GM12872 (cell line): ENCODE measurements at regions not wholly inside any gene's neighbourhood (a gene's known extent, or its start where the extent isn't known, plus 50 kb on each side); places are given as distances from the start of the nearest gene placed in this dataset.

Experiments used
- TF ChIP-seq, protein P1 (sequence below): IDR thresholded peaks from 3 replicates; pipeline ENCODE4 v1.5.1; 2011; ENCODE audit warnings: low read depth, mild to moderate bottlenecking, low read length, moderate library complexity; ENCODE audit not compliant: insufficient read depth

DNA sequence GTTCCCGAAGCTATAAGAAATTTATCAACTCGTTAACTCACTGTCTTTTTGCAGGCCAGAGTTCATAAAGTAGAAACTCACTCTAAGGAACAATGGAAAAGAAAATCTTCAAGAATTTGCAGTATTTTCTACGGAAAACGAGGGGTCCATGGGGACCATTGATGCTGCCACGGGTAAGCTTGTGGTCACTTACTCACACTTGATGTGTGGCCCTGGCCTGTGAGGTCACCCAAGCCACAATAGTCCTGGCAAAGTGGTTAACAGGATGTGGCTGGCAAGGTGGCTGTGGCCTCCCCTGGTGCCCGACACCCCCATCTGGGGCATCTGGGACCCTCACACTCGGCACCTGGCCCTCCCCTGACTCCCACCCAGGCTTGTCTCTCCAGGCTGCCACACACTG is 123.4 kb downstream of the C6orf118 start:
- TF ChIP-seq, protein P1, sequence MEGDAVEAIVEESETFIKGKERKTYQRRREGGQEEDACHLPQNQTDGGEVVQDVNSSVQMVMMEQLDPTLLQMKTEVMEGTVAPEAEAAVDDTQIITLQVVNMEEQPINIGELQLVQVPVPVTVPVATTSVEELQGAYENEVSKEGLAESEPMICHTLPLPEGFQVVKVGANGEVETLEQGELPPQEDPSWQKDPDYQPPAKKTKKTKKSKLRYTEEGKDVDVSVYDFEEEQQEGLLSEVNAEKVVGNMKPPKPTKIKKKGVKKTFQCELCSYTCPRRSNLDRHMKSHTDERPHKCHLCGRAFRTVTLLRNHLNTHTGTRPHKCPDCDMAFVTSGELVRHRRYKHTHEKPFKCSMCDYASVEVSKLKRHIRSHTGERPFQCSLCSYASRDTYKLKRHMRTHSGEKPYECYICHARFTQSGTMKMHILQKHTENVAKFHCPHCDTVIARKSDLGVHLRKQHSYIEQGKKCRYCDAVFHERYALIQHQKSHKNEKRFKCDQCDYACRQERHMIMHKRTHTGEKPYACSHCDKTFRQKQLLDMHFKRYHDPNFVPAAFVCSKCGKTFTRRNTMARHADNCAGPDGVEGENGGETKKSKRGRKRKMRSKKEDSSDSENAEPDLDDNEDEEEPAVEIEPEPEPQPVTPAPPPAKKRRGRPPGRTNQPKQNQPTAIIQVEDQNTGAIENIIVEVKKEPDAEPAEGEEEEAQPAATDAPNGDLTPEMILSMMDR = no peak

DNA sequence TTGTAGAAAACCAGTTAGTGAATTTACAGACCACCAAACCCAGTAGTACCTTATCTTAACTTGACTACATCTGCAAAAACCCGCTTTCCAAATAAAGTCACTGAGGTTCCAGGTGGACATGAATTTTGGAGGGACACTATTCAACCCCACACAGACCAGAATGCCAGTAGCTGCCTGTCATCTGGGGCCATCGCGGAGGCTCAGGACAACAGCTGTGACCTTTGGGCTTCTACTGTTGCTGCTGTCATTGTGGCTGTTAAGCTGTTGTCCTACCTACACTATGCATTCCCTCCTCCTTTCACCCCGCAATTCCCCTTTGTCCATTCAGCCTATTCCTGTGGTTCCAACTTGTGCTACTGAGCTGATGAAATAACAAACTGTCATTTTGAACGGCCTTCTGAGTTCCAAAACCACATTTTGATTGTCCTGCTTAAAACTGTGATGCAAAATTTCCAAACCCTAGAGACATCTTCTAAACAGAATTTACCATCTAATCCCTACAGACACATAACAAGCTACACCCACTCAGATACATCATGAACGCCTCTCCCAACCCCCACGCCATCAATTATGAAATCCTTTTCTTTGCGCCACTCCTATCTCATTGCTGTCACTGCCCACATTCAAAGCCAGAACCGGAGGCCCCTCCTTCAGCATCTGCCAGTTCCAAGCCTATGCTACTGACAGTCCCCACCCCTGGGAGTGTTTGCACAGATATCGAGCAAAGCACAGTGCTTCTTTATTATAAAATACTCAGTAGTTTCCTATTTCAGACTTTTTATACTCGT is 125.0 kb downstream of the C6orf118 start:
- TF ChIP-seq, protein P1 = no peak

DNA sequence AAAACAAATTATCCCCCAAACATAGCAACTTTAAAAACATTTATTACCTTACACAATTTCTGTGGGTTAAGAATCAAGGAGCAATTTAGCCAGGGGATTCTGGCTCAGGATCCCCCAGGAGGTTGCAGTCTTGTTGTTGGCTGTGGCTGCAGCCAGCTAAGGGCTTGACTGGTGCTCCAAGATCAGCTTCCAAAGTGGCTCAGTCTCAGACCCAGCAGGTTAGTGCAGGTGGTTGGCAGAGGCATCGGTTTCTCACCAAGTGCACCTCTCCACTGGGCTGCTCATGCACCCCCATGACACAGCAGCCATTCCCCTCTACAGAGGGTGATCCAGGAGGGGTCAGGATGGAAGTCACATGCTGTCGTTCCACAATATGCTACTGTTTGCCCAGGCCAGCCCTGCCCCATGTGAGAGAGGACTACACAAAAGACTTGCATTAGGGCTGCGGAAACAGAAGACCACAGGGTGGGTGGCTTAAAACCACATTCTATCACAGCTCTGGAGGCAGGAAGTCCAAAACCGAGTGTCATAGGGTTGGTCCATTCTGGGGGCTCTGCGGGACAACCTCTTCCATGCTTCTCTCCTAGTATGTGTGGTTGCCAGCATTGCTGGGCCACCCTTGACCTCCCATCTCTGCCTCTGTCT is 125.8 kb downstream of the C6orf118 start:
- TF ChIP-seq, protein P1 = no peak

DNA sequence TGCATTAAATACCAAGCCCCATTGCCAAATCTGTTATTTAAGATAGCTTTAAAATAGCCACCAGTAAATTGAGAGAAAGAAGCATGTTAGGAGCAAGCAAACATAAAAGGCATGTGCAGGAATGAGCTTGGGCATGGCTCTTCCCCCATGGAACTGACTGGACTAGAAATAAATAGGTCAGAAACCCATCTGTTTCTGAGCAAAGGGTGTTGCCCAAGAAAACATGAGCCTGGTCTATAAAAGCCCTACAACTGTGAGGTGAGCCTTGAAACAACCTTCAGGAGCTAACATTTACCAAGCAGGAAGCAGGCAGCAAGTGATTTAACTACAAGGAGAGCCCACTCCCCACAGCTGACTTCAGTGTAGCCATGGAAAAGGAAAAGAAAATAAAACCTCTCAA is 126.3 kb downstream of the C6orf118 start:
- TF ChIP-seq, protein P1 = no peak

DNA sequence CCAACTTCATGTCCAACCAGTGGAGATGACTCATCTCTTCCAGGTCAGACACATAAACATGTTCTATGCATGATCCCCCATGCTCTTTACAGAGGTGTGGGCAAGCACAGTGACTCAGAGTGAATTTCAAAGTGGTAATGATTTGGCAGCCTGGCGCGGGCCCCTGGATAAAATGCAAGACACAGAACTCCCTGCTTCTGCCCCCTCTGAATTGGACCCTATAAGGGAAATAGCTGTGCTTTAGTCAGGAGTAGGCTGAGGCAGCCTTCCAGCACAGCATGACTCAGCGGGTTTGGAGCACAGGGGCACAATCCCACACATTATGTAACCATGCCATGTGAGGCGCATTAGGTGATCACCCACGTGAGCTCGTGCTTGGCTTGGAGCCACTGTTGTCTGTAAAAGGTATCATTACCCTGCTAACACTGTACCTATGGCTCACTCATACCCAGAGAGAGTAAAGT is 127.4 kb downstream of the C6orf118 start:
- TF ChIP-seq, protein P1 = no peak

DNA sequence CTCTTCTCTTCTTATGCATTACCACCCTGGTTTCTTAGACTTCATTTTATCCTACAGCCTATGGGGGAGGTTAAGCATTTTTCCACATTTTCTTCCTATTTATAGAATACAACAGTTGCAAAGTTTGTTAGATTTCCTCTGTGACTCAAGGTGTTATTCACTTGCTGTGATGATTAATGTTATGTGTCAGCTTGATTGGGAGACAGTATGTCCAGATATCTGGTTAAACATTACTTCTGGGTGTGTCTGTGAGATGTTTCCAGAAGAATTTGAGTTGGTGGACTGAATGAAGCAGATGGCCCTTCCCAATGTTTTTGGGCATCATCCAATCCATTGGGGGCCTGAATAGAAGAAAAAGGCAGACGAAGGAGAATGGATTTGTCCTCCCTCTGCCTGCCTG is 131.3 kb downstream of the C6orf118 start:
- TF ChIP-seq, protein P1 = no peak

DNA sequence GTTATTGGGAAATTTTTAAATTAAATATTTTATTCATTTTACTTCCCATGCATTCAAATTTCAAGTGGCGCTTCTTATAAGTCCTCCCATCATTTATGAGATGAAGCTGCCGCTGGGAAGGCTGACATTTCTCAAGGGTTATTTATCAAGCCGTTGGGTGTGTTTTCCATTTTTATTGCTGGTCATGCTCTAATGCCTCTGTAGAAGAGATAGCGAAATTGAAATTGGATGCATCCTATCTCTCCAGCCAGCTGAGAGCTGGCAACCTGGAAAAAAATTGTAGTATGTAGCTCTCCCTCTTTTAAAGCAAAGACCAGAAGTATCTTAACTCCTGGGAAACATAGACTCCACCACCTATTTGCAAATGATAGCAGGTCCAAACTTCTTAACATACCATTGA is 135.9 kb downstream of the C6orf118 start:
- TF ChIP-seq, protein P1 = no peak
